SIG-M5 (cell line): ENCODE measurements at regions not wholly inside any gene's neighbourhood (a gene's known extent, or its start where the extent isn't known, plus 50 kb on each side); places are given as distances from the start of the nearest gene placed in this dataset.

Source experiments
- DNase-seq: peaks from one replicate; lab custom pipeline; 2025; lab: John Stamatoyannopoulos, UW

DNA sequence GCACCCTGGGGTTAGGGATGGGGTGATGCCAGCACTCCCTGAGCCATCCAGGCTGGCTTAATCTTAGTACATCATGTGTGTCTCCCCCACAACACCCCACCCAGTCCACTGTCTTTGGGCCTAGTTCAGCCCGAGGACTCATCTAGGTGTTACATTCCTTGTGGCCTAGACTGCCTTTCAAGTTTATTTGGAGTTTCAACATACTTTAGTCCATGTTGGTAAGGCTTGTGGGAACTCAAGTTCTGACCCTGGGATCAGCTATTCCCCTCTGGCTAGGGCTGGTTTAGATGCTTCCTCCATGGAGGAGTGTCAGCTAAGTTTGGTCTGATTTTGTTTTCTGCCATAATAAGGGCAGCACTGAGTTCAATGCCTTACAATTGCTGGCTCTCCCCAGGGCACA is 302.4 kb downstream of the SMARCA2 start:
- no peak for DNase-seq

DNA sequence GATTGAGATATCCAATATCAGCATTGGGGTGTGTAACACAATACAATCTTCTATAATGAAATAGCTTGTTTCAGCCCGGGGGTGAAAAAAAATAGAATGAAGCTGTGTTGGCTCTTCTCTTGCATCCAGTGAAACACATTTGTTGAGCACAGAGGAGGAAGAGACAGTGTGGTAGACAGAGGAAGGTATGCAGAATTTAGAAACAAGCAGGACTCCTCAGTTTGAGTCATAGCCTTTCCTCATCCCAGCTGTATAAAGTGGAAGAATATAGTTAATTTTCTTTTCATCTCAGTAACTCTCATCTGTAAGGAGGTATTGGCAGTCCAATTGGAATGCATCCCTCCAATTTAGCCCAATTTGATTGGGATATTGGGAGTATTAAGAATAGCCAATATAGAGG is 302.2 kb upstream of the VLDLR start:
- DNase-seq = no peak

DNA sequence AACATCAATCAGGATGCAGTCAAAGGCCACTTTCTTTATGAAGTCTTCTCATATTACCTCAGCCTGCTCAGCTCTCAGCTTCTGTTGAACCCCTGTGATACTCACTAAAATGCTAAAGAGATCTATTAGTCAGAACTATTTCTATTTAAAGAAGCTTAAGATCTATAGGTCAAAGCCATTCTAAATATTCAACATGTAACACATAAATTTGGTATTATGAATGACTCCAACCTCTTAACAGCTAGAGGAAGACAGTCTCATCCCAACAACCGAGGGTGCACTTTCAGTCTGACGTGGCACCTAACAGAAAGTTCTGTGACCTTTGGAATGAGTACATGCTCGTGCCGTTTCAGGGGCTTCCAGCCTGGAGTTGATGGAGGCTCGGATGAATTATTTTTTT is 301.5 kb upstream of the VLDLR start:
- DNase-seq = no peak

DNA sequence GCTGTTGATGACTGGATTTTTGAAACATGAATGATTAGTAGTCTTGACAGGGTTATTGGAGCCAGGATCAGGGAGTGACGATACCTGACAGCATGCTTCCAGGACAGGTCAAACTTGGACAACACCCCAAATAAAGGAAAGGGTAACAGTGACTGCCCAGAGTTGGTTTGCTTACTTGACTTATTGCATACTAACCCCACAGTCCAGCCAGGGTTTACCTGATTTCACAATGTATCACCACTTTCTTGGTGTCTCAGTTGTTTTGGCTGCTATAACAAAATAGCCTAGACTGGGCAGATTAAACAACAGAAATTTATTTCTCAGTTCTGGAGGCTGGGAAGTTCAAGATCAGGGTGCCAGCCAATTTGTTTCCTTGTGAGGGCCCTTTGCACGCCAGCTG is 301.0 kb upstream of the VLDLR start:
- no peak for DNase-seq

DNA sequence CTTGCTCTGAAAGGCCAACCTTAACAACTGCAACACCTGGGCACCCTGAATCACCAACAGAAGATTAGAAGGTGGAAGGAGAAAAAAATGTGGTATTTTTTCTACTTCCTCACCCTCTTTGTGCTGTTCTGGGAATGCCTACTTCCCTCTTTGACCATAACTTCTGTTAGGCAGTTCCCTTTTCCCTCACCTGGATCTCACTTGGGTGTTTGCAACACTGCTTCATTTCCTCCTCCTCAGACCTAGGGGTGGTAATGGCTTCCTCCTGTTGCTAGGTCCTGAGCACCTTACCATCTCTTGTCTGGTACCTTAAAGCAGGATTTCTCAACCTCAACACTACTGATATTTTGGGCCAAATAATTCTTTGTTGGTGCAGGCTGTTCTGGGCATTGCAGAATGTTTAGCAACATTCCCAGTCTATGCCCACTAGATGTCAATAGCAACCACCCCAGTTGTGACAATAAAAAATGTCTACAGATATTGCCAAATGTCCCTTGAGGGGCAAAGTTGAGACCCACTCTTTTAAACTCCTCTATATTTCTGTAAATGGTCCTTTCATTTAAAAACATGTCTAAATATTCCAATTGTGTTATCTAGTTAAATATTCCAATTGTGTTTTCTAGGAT is 300.0 kb upstream of the VLDLR start:
- no peak for DNase-seq

DNA sequence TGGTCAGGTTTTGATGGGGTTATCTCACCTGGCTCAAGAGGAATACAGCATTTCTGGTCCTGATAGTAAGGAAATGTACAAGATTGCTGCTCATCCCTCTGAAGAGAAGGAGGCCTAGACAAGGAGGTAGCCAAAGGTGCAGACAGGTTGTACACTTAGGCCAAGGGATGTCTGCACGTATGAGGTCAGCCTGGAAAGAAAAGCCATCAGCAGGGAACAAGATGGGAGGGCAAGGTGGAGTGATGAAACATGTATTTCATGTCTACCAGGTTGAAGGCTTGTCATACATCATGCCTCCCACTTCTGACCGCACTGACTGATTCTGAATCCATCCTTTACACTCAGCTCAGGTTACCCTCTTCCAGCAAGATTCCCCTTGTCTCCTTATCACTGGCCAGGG is 296.8 kb upstream of the VLDLR start:
- DNase-seq = no peak

DNA sequence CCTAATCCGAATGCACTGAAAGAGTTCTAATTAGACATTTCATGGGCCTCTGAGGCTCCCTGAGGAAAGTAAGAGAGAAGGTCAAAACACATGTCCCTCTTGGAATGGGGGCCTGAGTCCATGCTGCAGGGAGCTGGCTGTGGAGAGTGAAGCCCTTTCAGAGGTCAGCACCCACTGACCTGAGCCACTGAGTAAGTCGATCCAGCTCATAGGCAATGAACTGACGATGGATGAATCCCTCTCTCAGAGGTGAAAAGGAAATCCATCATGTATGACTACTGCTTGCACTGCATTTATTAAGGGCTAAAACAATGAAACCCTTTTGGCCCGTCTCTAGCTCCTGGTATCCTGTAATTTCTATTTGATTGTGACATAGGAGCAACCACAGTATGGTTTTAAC is 288.9 kb upstream of the VLDLR start:
- DNase-seq = no peak

DNA sequence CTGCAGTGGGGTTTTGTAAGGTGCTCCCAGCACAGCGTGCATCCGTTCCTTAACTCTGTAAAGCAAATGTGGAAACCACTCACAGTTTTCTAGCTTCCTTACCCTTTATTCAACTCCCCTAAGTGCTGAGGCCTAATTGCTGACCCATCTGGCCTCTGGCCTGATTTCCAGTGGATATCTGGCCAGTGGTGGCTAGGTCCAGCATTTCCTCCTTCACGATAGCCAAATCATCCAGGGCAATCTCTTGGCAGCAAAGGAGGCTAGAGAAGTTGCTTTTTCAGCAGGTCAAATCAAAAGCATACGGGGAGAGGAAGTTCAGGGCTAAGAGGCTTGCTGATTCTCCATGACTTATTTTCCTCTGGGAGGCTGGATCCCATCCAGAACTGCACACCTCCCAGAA is 286.3 kb upstream of the VLDLR start:
- no peak for DNase-seq

DNA sequence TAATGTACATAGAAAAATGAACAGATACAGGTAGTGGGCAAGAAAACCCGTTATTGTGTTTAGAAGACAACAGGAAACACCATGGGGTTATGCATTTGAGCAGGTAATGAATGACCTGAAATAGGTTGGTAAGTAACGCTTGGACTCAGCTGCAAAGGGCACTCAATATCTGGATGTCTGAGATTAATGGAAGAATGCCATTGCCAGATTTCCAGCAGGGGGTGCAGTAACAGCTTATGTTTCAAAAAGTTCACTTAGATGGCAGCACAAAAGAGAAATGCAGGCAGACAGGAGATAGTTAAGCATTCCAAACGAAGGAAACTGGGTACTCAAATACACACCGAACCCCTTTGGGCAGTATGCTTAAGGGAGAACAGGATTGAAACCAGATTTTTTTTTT is 285.5 kb upstream of the VLDLR start:
- no peak for DNase-seq

DNA sequence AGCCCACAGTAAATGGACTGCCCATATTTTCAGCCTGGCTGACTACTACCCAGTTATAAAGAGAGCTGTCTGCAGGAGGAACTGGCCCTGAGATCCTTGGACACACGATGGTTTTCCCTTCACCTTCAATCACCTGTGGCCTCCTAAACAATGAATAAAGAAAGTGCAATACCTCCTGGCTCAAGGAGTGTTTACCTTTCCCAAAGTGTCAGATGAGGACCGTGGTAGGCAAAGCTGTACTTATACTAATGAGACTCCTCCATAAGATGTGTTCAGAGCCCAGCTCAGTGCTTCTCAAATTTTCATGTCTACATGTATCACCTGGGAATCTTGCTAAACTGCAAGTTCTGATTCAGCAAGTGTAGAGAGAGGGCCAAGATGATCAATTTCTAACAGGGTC is 284.5 kb upstream of the VLDLR start:
- DNase-seq = no peak

DNA sequence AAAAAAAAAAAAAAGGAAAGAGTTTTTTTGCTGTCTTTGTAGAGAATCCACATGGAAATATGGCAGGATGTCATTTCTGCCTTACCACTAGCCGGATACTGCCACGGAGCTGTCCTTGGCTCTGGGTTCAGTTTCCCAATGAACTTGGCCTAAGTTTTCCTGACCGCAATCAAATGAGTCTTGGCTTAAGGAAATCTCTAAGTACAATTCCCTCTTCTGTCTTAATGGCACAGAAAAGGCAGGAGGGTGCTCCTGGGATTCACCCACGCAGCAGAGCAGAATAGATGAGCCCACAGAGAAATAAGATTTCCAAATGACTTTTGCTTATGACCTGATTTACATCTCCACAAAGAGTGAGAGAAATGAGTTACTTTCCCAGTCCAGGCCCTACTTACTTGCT is 284.0 kb upstream of the VLDLR start:
- DNase-seq = no peak

DNA sequence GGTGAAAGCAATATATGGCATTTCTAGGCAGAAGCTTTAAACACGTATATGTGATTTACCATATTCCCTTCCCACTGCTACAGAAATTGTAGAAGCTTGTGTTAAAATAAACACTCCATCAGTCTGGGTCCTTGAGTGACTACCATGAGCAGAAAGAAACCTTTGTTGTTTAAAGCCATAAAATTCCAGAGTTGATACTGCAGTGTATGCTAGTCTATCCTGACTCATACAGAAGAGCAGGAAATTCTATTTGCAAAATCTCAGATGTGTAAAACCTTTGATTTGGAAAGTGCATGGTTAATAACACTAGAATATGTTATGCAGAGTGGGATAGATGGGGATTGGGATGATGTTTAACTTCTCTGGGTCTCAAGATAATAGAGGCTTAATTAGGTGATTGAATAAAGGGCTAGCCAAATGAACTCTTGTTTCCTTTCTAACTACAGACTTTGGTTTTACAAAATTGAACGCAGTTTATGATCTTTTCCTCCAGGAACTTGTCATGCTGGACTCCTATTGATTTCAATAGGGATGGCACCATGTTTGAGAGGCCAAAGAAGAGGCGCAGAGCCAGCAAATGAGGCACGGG is 282.7 kb upstream of the VLDLR start:
- no peak for DNase-seq

DNA sequence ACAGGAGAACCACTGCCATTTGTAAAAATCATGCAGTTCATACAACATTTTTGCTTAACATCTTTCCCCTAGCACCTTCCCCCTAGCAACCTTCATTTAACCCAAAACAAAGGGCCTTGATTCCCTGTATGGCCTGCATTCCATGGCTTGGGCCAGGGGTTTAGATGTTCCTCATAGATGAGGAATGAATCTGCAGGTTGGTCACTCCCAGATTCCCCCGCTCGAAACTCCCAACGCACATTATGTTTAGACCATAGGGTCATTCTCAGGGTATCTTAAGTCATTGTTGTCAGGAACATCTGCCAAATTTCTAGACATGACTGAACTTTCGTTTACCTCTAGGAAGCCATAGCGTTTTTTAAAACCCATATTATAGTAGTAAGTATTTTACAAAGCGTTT is 282.2 kb upstream of the VLDLR start:
- no peak for DNase-seq

DNA sequence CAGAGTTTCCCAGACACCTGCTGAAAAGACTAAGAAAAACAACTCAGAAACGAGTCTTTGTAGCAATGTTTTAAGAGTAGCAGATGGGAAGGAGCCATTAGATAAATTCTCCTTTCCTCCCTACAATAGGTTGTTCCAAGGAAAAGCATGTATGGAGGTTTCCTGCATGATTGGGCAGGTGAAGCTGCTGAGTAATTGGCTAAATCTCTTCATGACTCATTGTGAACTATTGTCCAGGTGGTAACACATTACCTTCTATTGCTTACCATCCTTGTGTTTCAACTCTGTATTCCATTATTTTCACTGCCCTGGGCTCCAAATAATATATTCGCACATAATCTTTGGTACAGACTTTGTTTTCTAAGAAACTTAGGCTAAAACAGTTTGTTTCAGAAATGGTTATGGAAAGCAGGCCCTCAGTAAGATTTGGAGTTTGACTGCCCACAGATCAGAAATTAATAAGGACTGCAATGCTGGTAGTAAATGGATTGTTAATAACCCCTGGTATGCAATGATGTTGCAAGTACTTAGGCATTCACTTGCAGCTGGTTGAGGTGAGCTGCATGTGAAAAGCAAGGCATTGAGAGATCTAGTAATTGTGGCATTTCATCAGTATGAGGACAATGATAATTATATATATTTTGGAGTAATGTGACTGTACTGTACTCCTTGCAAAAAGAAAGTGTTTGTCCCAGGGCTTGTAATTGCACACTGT is 281.4 kb upstream of the VLDLR start:
- no peak for DNase-seq

DNA sequence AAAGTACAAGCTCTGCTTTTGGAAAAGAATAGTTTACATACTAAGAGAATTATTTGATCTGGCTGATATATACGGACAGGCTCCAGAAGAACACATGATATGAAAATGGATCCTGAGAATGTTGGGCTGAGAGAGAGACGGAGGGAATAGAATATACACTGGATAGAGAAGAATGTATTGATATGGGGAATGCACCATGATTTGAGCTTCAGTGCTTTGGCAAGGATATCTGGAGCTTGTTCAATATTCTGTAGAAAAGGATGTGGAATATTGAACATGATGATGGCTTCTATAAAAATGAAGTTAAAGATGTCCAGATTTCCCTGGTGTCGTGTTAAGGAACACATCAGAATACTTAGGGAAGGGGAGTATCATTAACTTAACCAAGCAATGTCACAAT is 280.5 kb upstream of the VLDLR start:
- DNase-seq = no peak

DNA sequence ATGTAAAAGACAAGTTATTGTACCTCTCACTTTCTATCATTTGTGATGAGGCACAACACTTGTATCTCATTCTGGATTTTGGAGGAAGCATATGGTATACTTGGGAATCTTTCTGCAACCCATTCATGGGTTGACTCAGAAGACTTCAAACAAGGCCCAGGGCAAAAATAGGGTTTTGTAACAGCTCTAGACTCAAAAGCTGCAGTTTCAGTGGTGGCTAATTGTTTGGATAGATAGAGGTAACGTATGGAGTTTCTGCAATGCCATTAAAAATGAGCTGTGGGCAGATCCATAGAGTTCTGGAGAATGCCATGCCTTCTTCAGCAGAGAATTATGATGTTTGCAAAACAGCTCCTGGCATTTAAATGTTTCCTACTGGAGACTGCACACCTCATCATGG is 279.6 kb upstream of the VLDLR start:
- no peak for DNase-seq

DNA sequence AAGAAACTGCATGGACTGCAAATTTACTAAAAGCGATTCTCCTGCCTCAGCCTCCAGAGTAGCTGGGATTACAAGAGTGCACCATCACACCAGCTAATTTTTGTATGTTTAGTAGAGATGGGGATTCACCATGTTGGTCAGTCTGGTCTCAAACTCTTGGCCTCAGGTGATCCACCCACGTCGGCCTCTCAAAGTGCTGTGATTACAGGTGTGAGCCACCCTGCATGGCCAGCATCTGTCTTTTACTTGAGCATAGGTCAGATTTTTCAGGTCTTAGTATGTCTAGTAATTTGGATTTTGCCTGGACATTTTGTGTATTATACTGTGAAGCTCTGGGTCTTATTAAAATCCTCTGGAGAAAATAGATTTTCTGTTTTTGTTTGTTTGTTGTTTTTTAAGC is 277.8 kb upstream of the VLDLR start:
- no peak for DNase-seq

DNA sequence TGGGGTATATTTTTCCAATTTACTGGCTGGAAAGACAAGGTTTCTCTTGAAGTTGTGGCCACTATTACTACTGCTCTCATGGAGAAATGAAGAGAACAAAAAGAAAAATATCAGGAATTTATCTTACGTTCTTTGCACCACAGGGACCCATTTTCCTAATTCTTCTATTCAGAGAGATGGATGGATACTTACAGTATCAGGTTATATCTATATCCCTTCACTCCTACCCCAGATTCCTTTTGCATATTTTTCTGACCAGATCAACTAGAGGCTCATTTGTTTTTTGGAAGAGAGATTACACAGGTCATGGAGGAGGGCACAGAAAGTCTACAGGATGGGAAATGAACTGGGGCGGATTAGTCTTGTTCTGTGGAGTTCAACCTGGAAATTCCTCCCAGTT is 277.2 kb upstream of the VLDLR start:
- DNase-seq = no peak

DNA sequence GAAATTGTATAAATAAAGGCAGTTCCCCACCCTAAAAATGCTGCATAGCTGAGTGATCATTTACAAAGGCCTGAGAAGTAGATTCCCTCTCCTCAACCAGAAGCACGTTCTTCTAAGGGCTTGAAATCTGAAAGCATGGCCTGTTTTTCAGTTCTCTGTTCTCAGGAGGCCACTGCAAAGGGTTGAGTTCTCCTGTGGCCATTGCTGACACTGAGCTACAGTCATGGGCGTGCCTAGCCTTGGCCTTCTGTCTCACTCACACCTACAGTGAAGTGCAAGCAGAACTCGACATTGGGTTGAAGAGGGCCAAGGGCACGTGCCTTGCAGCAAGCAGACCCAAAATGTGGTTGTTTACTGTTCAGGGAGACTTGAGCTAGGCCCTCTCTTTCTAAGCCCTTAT is 276.6 kb upstream of the VLDLR start:
- DNase-seq = no peak

DNA sequence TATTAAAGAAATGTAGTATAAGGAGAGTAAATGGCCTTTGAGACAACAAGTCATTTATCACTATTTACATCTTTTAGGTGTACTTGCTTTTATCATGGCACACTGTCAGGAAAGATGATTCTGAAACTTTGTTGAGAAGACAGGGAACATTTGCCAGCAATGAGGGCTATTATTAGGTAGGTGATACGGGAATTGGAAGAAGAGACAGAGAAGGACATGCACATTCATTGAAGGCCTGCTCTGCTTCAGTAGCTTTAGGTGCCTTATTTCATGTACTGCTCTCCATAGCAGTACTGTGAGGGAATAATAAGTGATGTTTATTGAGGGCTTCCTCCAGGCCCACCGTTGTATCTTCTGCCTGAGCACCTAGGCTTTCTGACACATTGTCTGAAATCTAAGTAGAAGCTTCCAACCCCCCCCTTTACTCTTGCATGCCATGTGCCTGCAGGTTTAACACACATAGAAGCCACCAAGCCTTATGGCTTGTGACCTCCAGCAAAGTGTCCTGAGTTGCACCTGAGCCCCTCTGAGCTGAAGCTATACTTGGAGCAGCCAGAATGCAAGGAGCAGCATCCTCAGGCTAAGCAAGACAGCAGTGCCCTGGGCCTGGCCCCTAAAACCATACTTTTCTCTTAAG is 275.2 kb upstream of the VLDLR start:
- DNase-seq = no peak

DNA sequence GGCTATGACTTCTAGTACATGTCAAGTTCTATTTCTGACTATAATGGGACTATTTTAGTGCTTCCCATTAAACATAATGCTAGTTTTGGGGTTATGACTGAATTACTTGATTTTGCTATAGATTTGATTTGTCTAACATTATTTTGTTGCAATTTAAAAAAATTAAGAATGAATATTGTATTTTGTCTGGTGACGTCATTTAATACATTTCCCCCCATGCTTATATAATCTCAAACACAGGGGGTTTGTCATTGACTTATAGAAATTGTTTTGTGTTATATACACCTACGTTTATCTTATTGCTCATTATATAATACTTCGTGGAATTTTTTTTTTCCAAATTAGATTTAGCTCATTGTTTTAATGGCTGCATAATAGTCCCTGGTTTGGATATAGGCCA is 270.3 kb upstream of the VLDLR start:
- DNase-seq = no peak

DNA sequence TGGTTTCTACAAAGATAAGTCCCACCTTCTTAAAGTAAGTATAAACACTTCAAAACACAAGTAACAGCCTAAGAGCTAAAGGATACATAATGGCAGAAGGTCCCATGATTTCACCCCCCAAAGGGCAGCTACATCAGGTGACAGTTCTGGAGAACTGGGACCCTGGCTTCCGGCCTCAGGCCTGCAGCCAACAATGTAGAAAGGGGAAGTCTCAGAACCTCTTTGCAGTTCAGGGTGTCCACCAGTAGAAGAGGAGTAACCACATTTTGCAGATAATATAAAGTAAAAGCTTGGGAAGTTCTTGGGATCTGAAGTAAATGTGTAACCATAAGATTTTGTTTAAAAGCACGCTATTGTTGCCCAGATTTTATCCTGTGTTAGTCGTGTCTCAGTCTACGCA is 267.4 kb upstream of the VLDLR start:
- DNase-seq = no peak
